GM23338 (cell line): ENCODE measurements at regions not wholly inside any gene's neighbourhood (a gene's known extent, or its start where the extent isn't known, plus 50 kb on each side); places are given as distances from the start of the nearest gene placed in this dataset.

Experiments used
- ATAC-seq: fragments of 200-7000 bp; cut with Tn5 transposase; 3 replicates; pipeline ENCODE4 v1.9.1; 2020
- DNase-seq: peaks from one replicate; pipeline ENCODE4 v3.0.0-alpha.2; 2015; ENCODE audit warnings: low spot score
- H2AFZ ChIP-seq: fragments of 200-600 bp; sonication (generic); 2 replicates; pipeline ENCODE4 v1.8.0; 2016; ENCODE audit warnings: antibody characterized with exemption, mild to moderate bottlenecking, moderate library complexity
- H3F3A ChIP-seq: fragments of 200-600 bp; sonication (generic); replicated peaks from 2 replicates; pipeline ENCODE4 v1.8.0; 2017; ENCODE audit warnings: antibody characterized with exemption, mixed run types, low read depth
- H3K27ac ChIP-seq: fragments of 200-600 bp; sonication (generic); 2 replicates; pipeline ENCODE4 v1.6.1; 2016; ENCODE audit warnings: low read depth
- H3K27me3 ChIP-seq: fragments of 200-600 bp; sonication (generic); 2 replicates; pipeline ENCODE4 v1.8.0; 2016; ENCODE audit warnings: mild to moderate bottlenecking, mixed run types, moderate library complexity; ENCODE audit not compliant: insufficient read depth
- H3K36me3 ChIP-seq: fragments of 200-600 bp; sonication (generic); 2 replicates; pipeline ENCODE4 v1.8.0; 2016; ENCODE audit warnings: mild to moderate bottlenecking; ENCODE audit not compliant: insufficient read depth
- H3K4me1 ChIP-seq: fragments of 200-600 bp; sonication (generic); 2 replicates; pipeline ENCODE4 v1.8.0; 2016; ENCODE audit warnings: mild to moderate bottlenecking, moderate library complexity; ENCODE audit not compliant: insufficient read depth
- H3K4me2 ChIP-seq: fragments of 200-600 bp; sonication (generic); 2 replicates; pipeline ENCODE4 v1.7.1; 2017; ENCODE audit warnings: mixed run types
- H3K4me3 ChIP-seq: fragments of 200-600 bp; sonication (generic); 2 replicates; pipeline ENCODE4 v1.6.1; 2016; ENCODE audit warnings: mixed run types
- H3K79me2 ChIP-seq: fragments of 200-600 bp; sonication (generic); replicated peaks from 2 replicates; pipeline ENCODE4 v1.8.0; 2017; ENCODE audit warnings: mild to moderate bottlenecking; ENCODE audit not compliant: insufficient read depth
- H3K9me2 ChIP-seq: fragments of 200-600 bp; sonication (generic); 2 replicates; pipeline ENCODE4 v1.8.0; 2017; ENCODE audit not compliant: insufficient read depth
- H4K20me1 ChIP-seq: fragments of 200-600 bp; sonication (generic); replicated peaks from 2 replicates; pipeline ENCODE4 v1.8.0; 2017; ENCODE audit warnings: mild to moderate bottlenecking; ENCODE audit not compliant: insufficient read depth
- H3K27ac Mint-ChIP-seq: 2 replicates; pipeline ENCODE4 v1.8.0; 2020; ENCODE audit warnings: inconsistent platforms, mild to moderate bottlenecking, moderate library complexity, mixed read lengths
- H3K27me3 Mint-ChIP-seq: 3 replicates; pipeline ENCODE4 v1.8.0; 2022; ENCODE audit warnings: low read depth, mild to moderate bottlenecking, moderate library complexity, mixed read lengths, inconsistent platforms; ENCODE audit not compliant: insufficient read depth, poor library complexity
- H3K36me3 Mint-ChIP-seq: 3 replicates; pipeline ENCODE4 v1.8.0; 2021; ENCODE audit warnings: low read depth, mild to moderate bottlenecking, inconsistent platforms, moderate library complexity, mixed read lengths
- H3K4me1 Mint-ChIP-seq: 3 replicates; pipeline ENCODE4 v1.8.0; 2020; ENCODE audit warnings: mild to moderate bottlenecking, inconsistent platforms, mixed read lengths
- H3K4me3 Mint-ChIP-seq: 3 replicates; pipeline ENCODE4 v1.8.0; 2021; ENCODE audit warnings: moderate library complexity, mild to moderate bottlenecking, inconsistent platforms, mixed read lengths
- H3K9me3 Mint-ChIP-seq: 3 replicates; pipeline ENCODE4 v1.8.0; 2020; ENCODE audit warnings: moderate library complexity, mild to moderate bottlenecking, inconsistent platforms, mixed read lengths
- CREB1 ChIP-seq: fragments of 250-450 bp; sonication (Bioruptor Pico); IDR thresholded peaks from 2 replicates; pipeline ENCODE4 v1.5.0; 2020; ENCODE audit warnings: low read depth, mild to moderate bottlenecking, moderate library complexity
- EZH2 ChIP-seq: fragments of 200-600 bp; sonication (generic); IDR thresholded peaks from one replicate; pipeline ENCODE4 v1.8.0; 2017; ENCODE audit warnings: antibody characterized with exemption, mild to moderate bottlenecking, low read depth; ENCODE audit not compliant: unreplicated experiment
- EZH2phosphoT487 ChIP-seq: fragments of 200-600 bp; sonication (generic); IDR thresholded peaks from one replicate; pipeline ENCODE4 v1.8.1; 2018; ENCODE audit warnings: antibody characterized with exemption; ENCODE audit not compliant: unreplicated experiment
- JUNB ChIP-seq: IDR thresholded peaks from one replicate; pipeline ENCODE4 v1.6.1; 2016; ENCODE audit warnings: antibody characterized with exemption; ENCODE audit not compliant: unreplicated experiment
- NANOG ChIP-seq: IDR thresholded peaks from 2 replicates; pipeline ENCODE4 v1.6.1; 2016; ENCODE audit warnings: antibody characterized with exemption, borderline replicate concordance
- POLR2AphosphoS5 ChIP-seq: IDR thresholded peaks from 2 replicates; pipeline ENCODE4 v1.6.1; 2016; ENCODE audit warnings: antibody characterized with exemption, low read depth
- STAT1 ChIP-seq: IDR thresholded peaks from one replicate; pipeline ENCODE4 v1.6.1; 2016; ENCODE audit warnings: antibody characterized with exemption; ENCODE audit not compliant: unreplicated experiment
- ZNF114 ChIP-seq: fragments of 250-450 bp; sonication (Bioruptor Pico); IDR thresholded peaks from 2 replicates; pipeline ENCODE4 v1.5.0; 2020; ENCODE audit warnings: mild to moderate bottlenecking, moderate library complexity
- ZNF331 ChIP-seq: fragments of 250-450 bp; sonication (Bioruptor Pico); IDR thresholded peaks from 2 replicates; pipeline ENCODE4 v1.5.0; 2020; ENCODE audit warnings: low read depth, mild to moderate bottlenecking, moderate library complexity
- TF ChIP-seq, protein P1 (sequence below): fragments of 250-450 bp; sonication (Bioruptor Pico); IDR thresholded peaks from 2 replicates; pipeline ENCODE4 v1.5.0; 2020; ENCODE audit warnings: mild to moderate bottlenecking, moderate library complexity
- TF ChIP-seq, protein P2 (sequence below), 2 experiments: fragments of 200-600 bp in 1 of 2; sonication (generic) in 1 of 2; conservative IDR thresholded peaks; 2 replicates each; pipeline versions ENCODE4 v1.5.1 to v1.6.1; 2016 to 2017; ENCODE audit warnings: antibody characterized with exemption in 2 of 2, low read depth in 2 of 2, mild to moderate bottlenecking in 2 of 2, moderate library complexity in 1 of 2
- TF ChIP-seq, protein P3 (sequence below): IDR thresholded peaks from one replicate; pipeline ENCODE4 v1.6.1; 2018; ENCODE audit warnings: antibody characterized with exemption; ENCODE audit not compliant: unreplicated experiment

DNA sequence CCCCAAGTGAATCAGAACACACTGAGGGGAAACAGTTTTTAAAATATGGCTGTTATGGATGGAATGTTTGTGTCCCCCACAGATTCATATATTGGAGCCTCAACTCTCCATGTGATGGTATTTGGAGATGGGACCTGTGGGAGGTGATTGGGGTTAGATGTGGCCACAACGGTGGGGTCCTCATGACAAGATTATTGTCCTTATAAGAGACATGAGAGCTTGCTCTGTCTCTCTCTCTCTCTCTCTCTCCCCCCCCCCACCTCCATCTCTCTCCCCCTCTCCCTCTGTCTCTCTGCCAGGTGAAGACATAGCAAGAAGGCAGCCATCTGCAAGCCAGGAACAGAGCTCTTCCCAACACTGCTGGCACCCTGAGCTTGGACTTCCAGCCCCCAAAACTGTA lies 315.8 kb upstream of the MGMT start (continued):
- TF ChIP-seq, protein P1, sequence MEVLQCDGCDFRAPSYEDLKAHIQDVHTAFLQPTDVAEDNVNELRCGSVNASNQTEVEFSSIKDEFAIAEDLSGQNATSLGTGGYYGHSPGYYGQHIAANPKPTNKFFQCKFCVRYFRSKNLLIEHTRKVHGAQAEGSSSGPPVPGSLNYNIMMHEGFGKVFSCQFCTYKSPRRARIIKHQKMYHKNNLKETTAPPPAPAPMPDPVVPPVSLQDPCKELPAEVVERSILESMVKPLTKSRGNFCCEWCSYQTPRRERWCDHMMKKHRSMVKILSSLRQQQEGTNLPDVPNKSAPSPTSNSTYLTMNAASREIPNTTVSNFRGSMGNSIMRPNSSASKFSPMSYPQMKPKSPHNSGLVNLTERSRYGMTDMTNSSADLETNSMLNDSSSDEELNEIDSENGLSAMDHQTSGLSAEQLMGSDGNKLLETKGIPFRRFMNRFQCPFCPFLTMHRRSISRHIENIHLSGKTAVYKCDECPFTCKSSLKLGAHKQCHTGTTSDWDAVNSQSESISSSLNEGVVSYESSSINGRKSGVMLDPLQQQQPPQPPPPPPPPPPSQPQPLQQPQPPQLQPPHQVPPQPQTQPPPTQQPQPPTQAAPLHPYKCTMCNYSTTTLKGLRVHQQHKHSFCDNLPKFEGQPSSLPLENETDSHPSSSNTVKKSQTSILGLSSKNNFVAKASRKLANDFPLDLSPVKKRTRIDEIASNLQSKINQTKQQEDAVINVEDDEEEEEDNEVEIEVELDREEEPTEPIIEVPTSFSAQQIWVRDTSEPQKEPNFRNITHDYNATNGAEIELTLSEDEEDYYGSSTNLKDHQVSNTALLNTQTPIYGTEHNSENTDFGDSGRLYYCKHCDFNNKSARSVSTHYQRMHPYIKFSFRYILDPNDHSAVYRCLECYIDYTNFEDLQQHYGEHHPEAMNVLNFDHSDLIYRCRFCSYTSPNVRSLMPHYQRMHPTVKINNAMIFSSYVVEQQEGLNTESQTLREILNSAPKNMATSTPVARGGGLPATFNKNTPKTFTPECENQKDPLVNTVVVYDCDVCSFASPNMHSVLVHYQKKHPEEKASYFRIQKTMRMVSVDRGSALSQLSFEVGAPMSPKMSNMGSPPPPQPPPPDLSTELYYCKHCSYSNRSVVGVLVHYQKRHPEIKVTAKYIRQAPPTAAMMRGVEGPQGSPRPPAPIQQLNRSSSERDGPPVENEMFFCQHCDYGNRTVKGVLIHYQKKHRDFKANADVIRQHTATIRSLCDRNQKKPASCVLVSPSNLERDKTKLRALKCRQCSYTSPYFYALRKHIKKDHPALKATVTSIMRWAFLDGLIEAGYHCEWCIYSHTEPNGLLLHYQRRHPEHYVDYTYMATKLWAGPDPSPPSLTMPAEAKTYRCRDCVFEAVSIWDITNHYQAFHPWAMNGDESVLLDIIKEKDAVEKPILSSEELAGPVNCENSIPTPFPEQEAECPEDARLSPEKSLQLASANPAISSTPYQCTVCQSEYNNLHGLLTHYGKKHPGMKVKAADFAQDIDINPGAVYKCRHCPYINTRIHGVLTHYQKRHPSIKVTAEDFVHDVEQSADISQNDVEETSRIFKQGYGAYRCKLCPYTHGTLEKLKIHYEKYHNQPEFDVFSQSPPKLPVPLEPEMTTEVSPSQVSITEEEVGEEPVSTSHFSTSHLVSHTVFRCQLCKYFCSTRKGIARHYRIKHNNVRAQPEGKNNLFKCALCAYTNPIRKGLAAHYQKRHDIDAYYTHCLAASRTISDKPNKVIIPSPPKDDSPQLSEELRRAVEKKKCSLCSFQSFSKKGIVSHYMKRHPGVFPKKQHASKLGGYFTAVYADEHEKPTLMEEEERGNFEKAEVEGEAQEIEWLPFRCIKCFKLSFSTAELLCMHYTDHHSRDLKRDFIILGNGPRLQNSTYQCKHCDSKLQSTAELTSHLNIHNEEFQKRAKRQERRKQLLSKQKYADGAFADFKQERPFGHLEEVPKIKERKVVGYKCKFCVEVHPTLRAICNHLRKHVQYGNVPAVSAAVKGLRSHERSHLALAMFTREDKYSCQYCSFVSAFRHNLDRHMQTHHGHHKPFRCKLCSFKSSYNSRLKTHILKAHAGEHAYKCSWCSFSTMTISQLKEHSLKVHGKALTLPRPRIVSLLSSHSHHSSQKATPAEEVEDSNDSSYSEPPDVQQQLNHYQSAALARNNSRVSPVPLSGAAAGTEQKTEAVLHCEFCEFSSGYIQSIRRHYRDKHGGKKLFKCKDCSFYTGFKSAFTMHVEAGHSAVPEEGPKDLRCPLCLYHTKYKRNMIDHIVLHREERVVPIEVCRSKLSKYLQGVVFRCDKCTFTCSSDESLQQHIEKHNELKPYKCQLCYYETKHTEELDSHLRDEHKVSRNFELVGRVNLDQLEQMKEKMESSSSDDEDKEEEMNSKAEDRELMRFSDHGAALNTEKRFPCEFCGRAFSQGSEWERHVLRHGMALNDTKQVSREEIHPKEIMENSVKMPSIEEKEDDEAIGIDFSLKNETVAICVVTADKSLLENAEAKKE (CRISPR knock-in tag) = no peak
- TF ChIP-seq, protein P2, sequence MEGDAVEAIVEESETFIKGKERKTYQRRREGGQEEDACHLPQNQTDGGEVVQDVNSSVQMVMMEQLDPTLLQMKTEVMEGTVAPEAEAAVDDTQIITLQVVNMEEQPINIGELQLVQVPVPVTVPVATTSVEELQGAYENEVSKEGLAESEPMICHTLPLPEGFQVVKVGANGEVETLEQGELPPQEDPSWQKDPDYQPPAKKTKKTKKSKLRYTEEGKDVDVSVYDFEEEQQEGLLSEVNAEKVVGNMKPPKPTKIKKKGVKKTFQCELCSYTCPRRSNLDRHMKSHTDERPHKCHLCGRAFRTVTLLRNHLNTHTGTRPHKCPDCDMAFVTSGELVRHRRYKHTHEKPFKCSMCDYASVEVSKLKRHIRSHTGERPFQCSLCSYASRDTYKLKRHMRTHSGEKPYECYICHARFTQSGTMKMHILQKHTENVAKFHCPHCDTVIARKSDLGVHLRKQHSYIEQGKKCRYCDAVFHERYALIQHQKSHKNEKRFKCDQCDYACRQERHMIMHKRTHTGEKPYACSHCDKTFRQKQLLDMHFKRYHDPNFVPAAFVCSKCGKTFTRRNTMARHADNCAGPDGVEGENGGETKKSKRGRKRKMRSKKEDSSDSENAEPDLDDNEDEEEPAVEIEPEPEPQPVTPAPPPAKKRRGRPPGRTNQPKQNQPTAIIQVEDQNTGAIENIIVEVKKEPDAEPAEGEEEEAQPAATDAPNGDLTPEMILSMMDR (conservative IDR thresholded peaks at IDR 0.05; ENCODE audit: low read depth in 2 of 2) = no peak

DNA sequence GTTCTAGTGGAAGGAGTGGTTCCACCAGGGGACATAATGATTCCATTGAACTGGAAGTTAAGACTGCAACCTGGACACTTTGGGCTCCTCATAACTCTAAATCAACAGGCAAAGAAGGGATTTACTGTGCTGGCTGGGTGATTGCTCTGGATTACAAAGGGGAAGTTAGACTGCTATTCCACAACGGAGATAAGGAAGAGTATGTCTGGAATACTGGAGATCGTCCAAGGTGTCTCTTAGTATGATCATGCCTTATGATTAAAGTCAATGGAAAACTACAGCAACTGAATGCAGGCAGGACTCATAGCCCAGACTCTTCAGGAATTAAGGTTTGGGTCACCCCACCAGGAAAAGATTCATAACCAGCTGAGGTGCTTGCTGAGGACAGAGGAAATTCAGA lies 310.6 kb upstream of the MGMT start:
- H3F3A ChIP-seq = no peaks in the 10 kb centered on the region
- H3K27me3 ChIP-seq = no peaks in the 10 kb centered on the region
- Mint-ChIP-seq H3K4me1 (peaks cover 7% of the 10 kb centered on the region), H3K27ac (no peak overlapping the region), H3K9me3 (peaks cover 15% of the 10 kb centered on the region), H3K4me3 (no peak overlapping the region), H3K36me3 (peaks cover 3% of the 10 kb centered on the region; the same call in 2 of the 3 replicates), H3K27me3 (peaks cover under 1% of the 10 kb centered on the region)
- no peaks in the 10 kb centered on the region for H4K20me1 ChIP-seq
- H3K4me1 ChIP-seq = peaks cover 5% of the 10 kb centered on the region; the same call in 1 of the 2 replicates
- ATAC-seq (no peak), DNase-seq (no peak)
- H3K79me2 ChIP-seq = no peaks in the 10 kb centered on the region
- H3K27ac ChIP-seq = no peak overlapping the region
- no peak overlapping the region for H2AFZ ChIP-seq
- no peak overlapping the region for H3K4me2 ChIP-seq
- no peaks in the 10 kb centered on the region for H3K36me3 ChIP-seq
- H3K9me2 ChIP-seq = peaks cover 2% of the 10 kb centered on the region; the same call in 1 of the 2 replicates
- no peak overlapping the region for H3K4me3 ChIP-seq
- no peak for TF ChIP-seq ZNF331 (CRISPR knock-in tag)
- TF ChIP-seq ZNF114 (CRISPR knock-in tag) = no peak
- no peak for TF ChIP-seq EZH2phosphoT487
- no peak for TF ChIP-seq NANOG
- TF ChIP-seq, protein P3, sequence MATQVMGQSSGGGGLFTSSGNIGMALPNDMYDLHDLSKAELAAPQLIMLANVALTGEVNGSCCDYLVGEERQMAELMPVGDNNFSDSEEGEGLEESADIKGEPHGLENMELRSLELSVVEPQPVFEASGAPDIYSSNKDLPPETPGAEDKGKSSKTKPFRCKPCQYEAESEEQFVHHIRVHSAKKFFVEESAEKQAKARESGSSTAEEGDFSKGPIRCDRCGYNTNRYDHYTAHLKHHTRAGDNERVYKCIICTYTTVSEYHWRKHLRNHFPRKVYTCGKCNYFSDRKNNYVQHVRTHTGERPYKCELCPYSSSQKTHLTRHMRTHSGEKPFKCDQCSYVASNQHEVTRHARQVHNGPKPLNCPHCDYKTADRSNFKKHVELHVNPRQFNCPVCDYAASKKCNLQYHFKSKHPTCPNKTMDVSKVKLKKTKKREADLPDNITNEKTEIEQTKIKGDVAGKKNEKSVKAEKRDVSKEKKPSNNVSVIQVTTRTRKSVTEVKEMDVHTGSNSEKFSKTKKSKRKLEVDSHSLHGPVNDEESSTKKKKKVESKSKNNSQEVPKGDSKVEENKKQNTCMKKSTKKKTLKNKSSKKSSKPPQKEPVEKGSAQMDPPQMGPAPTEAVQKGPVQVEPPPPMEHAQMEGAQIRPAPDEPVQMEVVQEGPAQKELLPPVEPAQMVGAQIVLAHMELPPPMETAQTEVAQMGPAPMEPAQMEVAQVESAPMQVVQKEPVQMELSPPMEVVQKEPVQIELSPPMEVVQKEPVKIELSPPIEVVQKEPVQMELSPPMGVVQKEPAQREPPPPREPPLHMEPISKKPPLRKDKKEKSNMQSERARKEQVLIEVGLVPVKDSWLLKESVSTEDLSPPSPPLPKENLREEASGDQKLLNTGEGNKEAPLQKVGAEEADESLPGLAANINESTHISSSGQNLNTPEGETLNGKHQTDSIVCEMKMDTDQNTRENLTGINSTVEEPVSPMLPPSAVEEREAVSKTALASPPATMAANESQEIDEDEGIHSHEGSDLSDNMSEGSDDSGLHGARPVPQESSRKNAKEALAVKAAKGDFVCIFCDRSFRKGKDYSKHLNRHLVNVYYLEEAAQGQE = no peak
- TF ChIP-seq, protein P2 (conservative IDR thresholded peaks at IDR 0.05; ENCODE audit: low read depth in 2 of 2) = no peak
- TF ChIP-seq STAT1 = no peak
- TF ChIP-seq POLR2AphosphoS5 = no peak
- no peak for TF ChIP-seq JUNB
- TF ChIP-seq EZH2 = no peak
- TF ChIP-seq CREB1 (CRISPR knock-in tag) = no peak
